A549 (cell line): ENCODE measurements at regions not wholly inside any gene's neighbourhood (a gene's known extent, or its start where the extent isn't known, plus 50 kb on each side); places are given as distances from the start of the nearest gene placed in this dataset.

Experiments
- ATAC-seq, 2 experiments: fragments of 200-7000 bp in 1 of 2; fragments of >200 bp in 1 of 2; cut with Nextera tagmentation in 1 of 2; cut with Tn5 transposase in 1 of 2; 3 replicates each; pipeline versions ENCODE4 v1.8.0 to v1.9.1; 2018 to 2020; ENCODE audit warnings: mild to moderate bottlenecking in 1 of 2, moderate library complexity in 1 of 2
- CTCF ChIA-PET: fragments of 300-600 bp; sonication (Branson Sonifier 250); formaldehyde crosslinking; extraction: SDS; loops from one replicate; lab custom pipeline; 2021; ENCODE audit warnings: antibody characterized with exemption, inconsistent platforms; lab: Yijun Ruan, JAX
- POLR2A ChIA-PET: fragments of 350-600 bp; formaldehyde crosslinking; extraction: SDS; loops from one replicate; lab custom pipeline; 2021; ENCODE audit warnings: antibody characterized with exemption, inconsistent platforms; lab: Yijun Ruan, JAX
- DNase-seq, 2 experiments: peaks; one replicate each; pipeline versions ENCODE4 v3.0.0 to v3.0.0-alpha.2; 2011 to 2016; ENCODE audit warnings: low read depth in 1 of 2, low spot score in 1 of 2
- FAIRE-seq: peaks from 2 replicates; lab custom pipeline; 2011; peaks lifted over from hg19 to GRCh38; lab: Jason Lieb, UNC
- H3K27ac ChIP-seq, 2 experiments: fragments of >200 bp; sonication (Bioruptor Twin); formaldehyde crosslinking; 3 replicates each; pipeline ENCODE4 v1.5.1; 2016 to 2017
- H3K4me1 ChIP-seq: fragments of >200 bp; sonication (Bioruptor Twin); formaldehyde crosslinking; 3 replicates; pipeline ENCODE4 v1.6.1; 2016
- H3K4me2 ChIP-seq: fragments of >200 bp; sonication (Bioruptor Twin); formaldehyde crosslinking; 3 replicates; pipeline ENCODE4 v1.6.1; 2016
- H3K4me3 ChIP-seq: fragments of >200 bp; sonication (Bioruptor Twin); formaldehyde crosslinking; 3 replicates; pipeline ENCODE4 v1.5.1; 2016
- H3K9me3 ChIP-seq: fragments of >200 bp; sonication (Bioruptor Twin); formaldehyde crosslinking; 3 replicates; pipeline ENCODE4 v1.6.1; 2016
- BHLHE40 ChIP-seq: IDR thresholded peaks from 2 replicates; pipeline ENCODE4 v1.6.1; 2012; ENCODE audit warnings: low read depth, low read length, inconsistent platforms
- FOSB ChIP-seq: fragments of 250-450 bp; sonication (Bioruptor Pico); IDR thresholded peaks from 2 replicates; pipeline ENCODE4 v1.5.0; 2020; ENCODE audit warnings: mild to moderate bottlenecking, moderate library complexity
- FOSL2 ChIP-seq, 2 experiments: fragments of 450-650 bp in 1 of 2; fragments of >200 bp in 1 of 2; sonication (Bioruptor Twin) in 1 of 2; formaldehyde crosslinking; IDR thresholded peaks; 2 replicates each; pipeline versions ENCODE4 v1.5.0 to v1.6.1; 2016 to 2020; ENCODE audit warnings: mild to moderate bottlenecking in 1 of 2, moderate library complexity in 1 of 2
- FOXS1 ChIP-seq: fragments of 250-450 bp; sonication (Bioruptor Pico); IDR thresholded peaks from 2 replicates; pipeline ENCODE4 v1.5.0; 2020; ENCODE audit warnings: mild to moderate bottlenecking, moderate library complexity
- HOXB13 ChIP-seq: fragments of 250-450 bp; sonication (Bioruptor Pico); IDR thresholded peaks from 2 replicates; pipeline ENCODE4 v1.5.0; 2020; ENCODE audit warnings: low read depth, mild to moderate bottlenecking, moderate library complexity
- KDM1A ChIP-seq: fragments of 200-600 bp; sonication (generic); IDR thresholded peaks from 2 replicates; pipeline ENCODE4 v1.6.1; 2016; ENCODE audit warnings: low read depth, mild to moderate bottlenecking
- NFE2L2 ChIP-seq: fragments of 150-350 bp; conservative IDR thresholded peaks from 2 replicates; pipeline ENCODE4 v1.6.1; 2014; ENCODE audit warnings: low read length
- NR3C1 ChIP-seq: fragments of >200 bp; sonication (Bioruptor Twin); formaldehyde crosslinking; IDR thresholded peaks from 3 replicates; pipeline ENCODE4 v1.6.1; 2017
- RAD21 ChIP-seq, 2 experiments: fragments of >200 bp in 1 of 2; sonication (Bioruptor Twin) in 1 of 2; formaldehyde crosslinking in 1 of 2; IDR thresholded peaks in 1 of 2; conservative IDR thresholded peaks in 1 of 2; 2 replicates in 1 of 2; 3 replicates in 1 of 2; pipeline ENCODE4 v1.6.1; 2012 to 2018; ENCODE audit warnings: inconsistent platforms in 1 of 2
- RNF2 ChIP-seq: fragments of 200-600 bp; sonication (generic); IDR thresholded peaks from 2 replicates; pipeline ENCODE4 v1.6.1; 2016; ENCODE audit warnings: low read depth, mild to moderate bottlenecking, antibody characterized with exemption, moderate library complexity, borderline replicate concordance
- ZC3H11A ChIP-seq: fragments of 450-650 bp; IDR thresholded peaks from 2 replicates; pipeline ENCODE4 v1.6.1; 2014; ENCODE audit warnings: antibody characterized with exemption, mild to moderate bottlenecking
- ZSCAN20 ChIP-seq: fragments of 250-450 bp; sonication (Bioruptor Pico); IDR thresholded peaks from 2 replicates; pipeline ENCODE4 v1.8.0; 2022; ENCODE audit warnings: mild to moderate bottlenecking, moderate library complexity
- WGBS: methylation state at CpG from one replicate; pipeline ENCODE4 v1.1.6; 2017; ENCODE audit errors: missing lambda C conversion rate; 5-methylcytosine and 5-hydroxymethylcytosine counted together
- TF ChIP-seq, protein P1 (sequence below): IDR thresholded peaks from 2 replicates; pipeline ENCODE4 v1.6.1; 2012
- TF ChIP-seq, protein P2 (sequence below): IDR thresholded peaks from 2 replicates; pipeline ENCODE4 v1.6.1; 2012; ENCODE audit warnings: low read depth, borderline replicate concordance
- TF ChIP-seq, protein P3 (sequence below): fragments of 450-650 bp; IDR thresholded peaks from 2 replicates; pipeline ENCODE4 v1.6.1; 2014; ENCODE audit warnings: antibody characterized with exemption
- TF ChIP-seq, protein P4 (sequence below): fragments of >200 bp; sonication (Bioruptor Twin); formaldehyde crosslinking; IDR thresholded peaks from 2 replicates; pipeline ENCODE4 v1.6.1; 2016

DNA sequence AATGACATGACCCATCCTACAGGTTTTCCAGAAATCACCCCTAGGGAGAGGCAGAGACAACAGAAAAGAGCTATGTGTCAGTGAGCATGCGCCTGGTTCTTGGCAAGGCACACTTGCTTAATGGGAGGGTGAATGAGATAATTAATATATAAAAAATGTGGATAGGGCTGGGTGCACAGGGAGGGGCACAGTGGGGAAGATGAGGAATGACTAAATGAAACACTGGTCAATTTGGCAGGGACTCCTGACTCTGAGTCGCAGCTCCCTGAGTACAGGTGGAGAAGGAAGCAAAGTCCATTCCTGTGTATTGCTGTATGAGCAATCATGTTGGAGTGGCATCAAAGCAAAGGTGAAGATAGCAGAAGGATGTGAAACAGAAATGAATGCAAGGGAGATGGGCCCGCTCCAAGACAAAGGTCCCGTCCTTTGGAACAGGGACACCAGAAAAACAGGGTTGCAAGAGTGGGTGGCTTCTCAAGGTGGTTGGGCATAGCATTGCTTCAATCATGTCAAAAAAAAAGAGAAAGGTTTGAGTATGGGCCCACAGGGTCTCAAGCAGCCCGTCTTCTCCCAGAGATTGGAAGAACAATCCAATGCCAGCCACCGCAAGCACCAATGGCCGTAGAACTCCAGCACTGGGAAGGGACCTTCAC is 278.4 kb upstream of the AGTR2 start:
- no peak for DNase-seq
- peaks cover 5% of the 10 kb centered on the region; the same call in 1 of the 3 replicates for H3K9me3 ChIP-seq
- H3K4me1 ChIP-seq, result no peaks in the 10 kb centered on the region
- H3K4me2 ChIP-seq, result no peak overlapping the region
- POLR2A ChIA-PET, result no interaction called here
- no peak for FAIRE-seq
- TF ChIP-seq KDM1A (no peak), FOXS1 (no peak), NFE2L2 (no peak), ZSCAN20 (CRISPR knock-in tag) (no peak), RNF2 (no peak), ZC3H11A (no peak), HOXB13 (CRISPR knock-in tag) (no peak), NR3C1 (no peak), FOSL2 (IDR thresholded peaks at IDR 0.05) (no peak), FOSL2 (CRISPR knock-in tag; IDR thresholded peaks at IDR 0.05) (no peak)
- TF ChIP-seq, protein P1, sequence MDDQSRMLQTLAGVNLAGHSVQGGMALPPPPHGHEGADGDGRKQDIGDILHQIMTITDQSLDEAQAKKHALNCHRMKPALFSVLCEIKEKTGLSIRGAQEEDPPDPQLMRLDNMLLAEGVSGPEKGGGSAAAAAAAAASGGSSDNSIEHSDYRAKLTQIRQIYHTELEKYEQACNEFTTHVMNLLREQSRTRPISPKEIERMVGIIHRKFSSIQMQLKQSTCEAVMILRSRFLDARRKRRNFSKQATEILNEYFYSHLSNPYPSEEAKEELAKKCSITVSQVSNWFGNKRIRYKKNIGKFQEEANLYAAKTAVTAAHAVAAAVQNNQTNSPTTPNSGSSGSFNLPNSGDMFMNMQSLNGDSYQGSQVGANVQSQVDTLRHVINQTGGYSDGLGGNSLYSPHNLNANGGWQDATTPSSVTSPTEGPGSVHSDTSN, result no peak
- TF ChIP-seq, protein P2, sequence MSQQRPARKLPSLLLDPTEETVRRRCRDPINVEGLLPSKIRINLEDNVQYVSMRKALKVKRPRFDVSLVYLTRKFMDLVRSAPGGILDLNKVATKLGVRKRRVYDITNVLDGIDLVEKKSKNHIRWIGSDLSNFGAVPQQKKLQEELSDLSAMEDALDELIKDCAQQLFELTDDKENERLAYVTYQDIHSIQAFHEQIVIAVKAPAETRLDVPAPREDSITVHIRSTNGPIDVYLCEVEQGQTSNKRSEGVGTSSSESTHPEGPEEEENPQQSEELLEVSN, result no peak
- TF ChIP-seq, protein P3, sequence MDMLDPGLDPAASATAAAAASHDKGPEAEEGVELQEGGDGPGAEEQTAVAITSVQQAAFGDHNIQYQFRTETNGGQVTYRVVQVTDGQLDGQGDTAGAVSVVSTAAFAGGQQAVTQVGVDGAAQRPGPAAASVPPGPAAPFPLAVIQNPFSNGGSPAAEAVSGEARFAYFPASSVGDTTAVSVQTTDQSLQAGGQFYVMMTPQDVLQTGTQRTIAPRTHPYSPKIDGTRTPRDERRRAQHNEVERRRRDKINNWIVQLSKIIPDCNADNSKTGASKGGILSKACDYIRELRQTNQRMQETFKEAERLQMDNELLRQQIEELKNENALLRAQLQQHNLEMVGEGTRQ, result no peak
- ATAC-seq, result no peak
- CTCF ChIA-PET, result no interaction called here
- 85% methylated on average over 7 of the region's 7 CpGs for WGBS
- H3K4me3 ChIP-seq, result no peak overlapping the region
- no peak overlapping the region for H3K27ac ChIP-seq

DNA sequence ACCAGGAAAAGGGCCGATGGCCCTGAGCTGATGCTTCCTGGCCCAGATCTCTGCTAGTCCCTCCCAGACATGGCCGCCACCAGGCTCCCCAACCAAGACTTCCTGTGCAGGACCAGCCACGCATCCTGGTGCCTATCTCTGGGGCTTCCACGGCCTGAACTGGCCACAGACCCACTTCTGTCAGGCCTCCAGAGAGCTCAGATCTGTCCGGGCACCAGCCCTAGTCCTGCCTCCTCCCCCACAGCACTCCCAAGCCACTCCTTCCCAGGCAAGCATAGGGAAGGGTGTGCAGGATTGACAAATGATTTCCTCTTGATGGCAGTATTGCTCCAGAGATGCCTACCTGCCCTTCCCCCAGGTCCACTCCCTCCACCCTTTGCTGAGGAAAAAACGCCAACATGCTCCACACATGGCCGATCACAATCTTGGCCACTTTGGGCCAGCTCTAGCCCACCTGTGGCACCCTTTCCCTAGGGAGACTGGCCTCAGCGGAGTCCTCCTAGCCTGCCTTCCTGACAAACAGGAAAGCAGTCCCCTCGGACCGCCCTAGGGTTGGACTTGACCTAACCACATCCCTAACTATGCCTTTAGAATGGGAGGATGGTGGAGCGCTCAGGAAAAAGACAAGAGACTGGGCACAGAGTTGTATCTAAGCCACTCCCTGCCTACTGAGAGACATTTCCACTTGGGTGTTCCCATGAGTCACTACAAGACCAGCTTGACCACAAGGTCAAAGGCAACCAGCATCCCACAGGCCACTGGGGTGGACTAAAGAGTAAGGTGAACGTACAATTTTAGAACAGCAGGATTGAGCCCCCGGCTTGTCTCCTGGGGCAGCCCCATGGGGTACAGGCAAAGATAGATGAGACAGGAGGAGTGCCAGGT is 277.5 kb upstream of the AGTR2 start:
- DNase-seq (no peak), ATAC-seq (no peak; a peak in 2 of 6 replicates), FAIRE-seq (no peak)
- CTCF ChIA-PET, result no interaction called here
- H3K4me2 ChIP-seq, result no peak overlapping the region
- 96% methylated on average over 6 of the region's 13 CpGs for whole genome bisulfite sequencing
- no peaks in the 10 kb centered on the region for H3K4me1 ChIP-seq
- no peak overlapping the region for H3K4me3 ChIP-seq
- TF ChIP-seq, protein P4, sequence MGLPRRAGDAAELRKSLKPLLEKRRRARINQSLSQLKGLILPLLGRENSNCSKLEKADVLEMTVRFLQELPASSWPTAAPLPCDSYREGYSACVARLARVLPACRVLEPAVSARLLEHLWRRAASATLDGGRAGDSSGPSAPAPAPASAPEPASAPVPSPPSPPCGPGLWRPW, result no peak
- no peak for TF ChIP-seq NR3C1
- no peak for TF ChIP-seq NFE2L2
- TF ChIP-seq RAD21 (conservative IDR thresholded peaks at IDR 0.05 in 1 of 2, IDR thresholded peaks at IDR 0.05 in 1 of 2), result no peak
- POLR2A ChIA-PET, result no interaction called here
- peaks cover 4% of the 10 kb centered on the region; the same call in 1 of the 3 replicates for H3K9me3 ChIP-seq
- H3K27ac ChIP-seq, result no peak overlapping the region

DNA sequence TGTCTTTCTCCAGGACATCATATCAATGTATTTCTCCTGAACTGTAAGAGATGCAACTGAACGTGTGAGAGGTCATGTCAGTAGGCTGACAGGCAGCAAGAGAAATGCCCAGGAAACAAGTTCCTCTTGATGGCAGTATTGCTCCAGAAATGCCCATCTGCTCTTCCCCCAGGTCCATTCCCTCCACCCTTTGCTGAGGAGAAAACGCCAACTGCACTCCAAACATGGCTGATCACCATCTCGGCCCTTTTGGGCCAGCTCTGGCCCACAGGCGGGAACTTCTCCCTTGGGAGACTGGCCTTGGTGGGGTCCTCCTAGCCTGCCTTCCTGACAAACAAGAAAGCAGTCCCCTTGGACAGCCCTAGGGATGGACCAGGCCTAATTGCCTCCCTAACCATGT is 276.5 kb upstream of the AGTR2 start:
- DNase-seq (peak in 1 of 2 experiments; percentile 18), FAIRE-seq (no peak), ATAC-seq (peak in 1 of 2 experiments; percentile 64; a peak in 3 of 6 replicates)
- H3K9me3 ChIP-seq, result 0 out of 3 replicates have a peak, but pooled peaks cover 2% of the 10 kb centered on the region
- ChIA-PET POLR2A (no interaction called here), CTCF (no interaction called here)
- H3K4me2 ChIP-seq, result no peak overlapping the region
- 78% methylated on average over 4 of the region's 4 CpGs for WGBS
- H3K27ac ChIP-seq, result no peak overlapping the region
- no peak overlapping the region for H3K4me3 ChIP-seq
- TF ChIP-seq BHLHE40 (no peak), RNF2 (no peak), RAD21 (conservative IDR thresholded peaks at IDR 0.05 in 1 of 2, IDR thresholded peaks at IDR 0.05 in 1 of 2) (peak in 1 of 2 experiments; percentile 31; a peak in 1 of 5 replicates), FOSB (CRISPR knock-in tag) (no peak)
- no peaks in the 10 kb centered on the region for H3K4me1 ChIP-seq
